DOHH2 (cell line): ENCODE measurements at regions not wholly inside any gene's neighbourhood (a gene's known extent, or its start where the extent isn't known, plus 50 kb on each side); places are given as distances from the start of the nearest gene placed in this dataset.

Experiments
- CTCF ChIP-seq: fragments of 200-600 bp; sonication (generic); IDR thresholded peaks from one replicate; pipeline ENCODE4 v1.5.1; 2014; ENCODE audit warnings: antibody characterized with exemption, mild to moderate bottlenecking, low read depth, low read length; ENCODE audit not compliant: poor library complexity, severe bottlenecking
- EZH2phosphoT487 ChIP-seq: fragments of 200-600 bp; sonication (generic); IDR thresholded peaks from 2 replicates; pipeline ENCODE4 v1.6.1; 2017; ENCODE audit warnings: borderline replicate concordance, mild to moderate bottlenecking, antibody characterized with exemption, low read length, moderate library complexity, mixed read lengths

GRCh38 chr4:171042989-171043524 lies 770.1 kb upstream of the GALNTL6 start:
- TF ChIP-seq CTCF (no peak), EZH2phosphoT487 (no peak)
